ENCODE measurements at regions not wholly inside any gene's neighbourhood (a gene's known extent, or its start where the extent isn't known, plus 50 kb on each side); places are given as distances from the start of the nearest gene placed in this dataset.

- no peaks in the 10 kb centered on the region for H3K9me3 ChIP-seq
- no peak overlapping the region for H3K27ac ChIP-seq
- intact Hi-C loops (cut with DNase I): no loop called here
- no peaks in the 10 kb centered on the region for H3K4me1 ChIP-seq
- DNase-seq: no peak
- no peak overlapping the region for H3K4me3 ChIP-seq
- 86 to 87% methylated on average over 5 of the region's 5 CpGs for WGBS, 2 donors
- H3K36me3 ChIP-seq (replicated peaks in 1 of 2; ENCODE audit: insufficient read depth in 1 of 2, low read depth in 2 of 2): no peaks in the 10 kb centered on the region
- H3K27me3 ChIP-seq: no peaks in the 10 kb centered on the region
- TF ChIP-seq POLR2A (IDR thresholded peaks at IDR 0.05): no peak
- TF ChIP-seq, protein P1, sequence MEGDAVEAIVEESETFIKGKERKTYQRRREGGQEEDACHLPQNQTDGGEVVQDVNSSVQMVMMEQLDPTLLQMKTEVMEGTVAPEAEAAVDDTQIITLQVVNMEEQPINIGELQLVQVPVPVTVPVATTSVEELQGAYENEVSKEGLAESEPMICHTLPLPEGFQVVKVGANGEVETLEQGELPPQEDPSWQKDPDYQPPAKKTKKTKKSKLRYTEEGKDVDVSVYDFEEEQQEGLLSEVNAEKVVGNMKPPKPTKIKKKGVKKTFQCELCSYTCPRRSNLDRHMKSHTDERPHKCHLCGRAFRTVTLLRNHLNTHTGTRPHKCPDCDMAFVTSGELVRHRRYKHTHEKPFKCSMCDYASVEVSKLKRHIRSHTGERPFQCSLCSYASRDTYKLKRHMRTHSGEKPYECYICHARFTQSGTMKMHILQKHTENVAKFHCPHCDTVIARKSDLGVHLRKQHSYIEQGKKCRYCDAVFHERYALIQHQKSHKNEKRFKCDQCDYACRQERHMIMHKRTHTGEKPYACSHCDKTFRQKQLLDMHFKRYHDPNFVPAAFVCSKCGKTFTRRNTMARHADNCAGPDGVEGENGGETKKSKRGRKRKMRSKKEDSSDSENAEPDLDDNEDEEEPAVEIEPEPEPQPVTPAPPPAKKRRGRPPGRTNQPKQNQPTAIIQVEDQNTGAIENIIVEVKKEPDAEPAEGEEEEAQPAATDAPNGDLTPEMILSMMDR (IDR thresholded peaks at IDR 0.05): no peak
- no peak for ATAC-seq
Observed at GRCh38 chr15:93527374-93528050, 438.5 kb upstream of the RGMA start.

DNA sequence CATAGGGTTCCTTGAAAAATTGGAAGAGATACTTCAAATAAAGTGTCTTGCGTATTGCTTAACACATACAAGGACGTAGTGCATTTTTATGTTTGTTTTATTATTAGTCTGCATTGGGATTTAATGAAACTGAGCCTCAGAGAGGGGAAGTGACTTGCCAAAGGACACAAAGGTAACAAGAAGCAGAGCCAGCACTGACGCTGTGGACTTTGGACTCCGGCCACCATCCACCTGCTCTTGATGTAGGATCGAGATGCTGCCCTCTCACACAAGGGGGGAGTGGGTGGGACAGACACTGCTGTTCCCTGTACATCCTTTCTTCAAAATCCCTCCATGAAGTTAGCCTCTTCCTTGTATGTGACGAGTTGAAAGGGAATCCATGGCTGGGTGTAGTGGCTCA lies 435.4 kb upstream of the RGMA start:
- no peak for TF ChIP-seq POLR2A (IDR thresholded peaks at IDR 0.05)
- TF ChIP-seq, protein P1 (IDR thresholded peaks at IDR 0.05): no peak
- Histone ChIP-seq H3K4me3 (no peak overlapping the region), H3K9me3 (no peaks in the 10 kb centered on the region), H3K4me1 (no peaks in the 10 kb centered on the region), H3K36me3 (replicated peaks in 1 of 2; ENCODE audit: insufficient read depth in 1 of 2, low read depth in 2 of 2) (no peaks in the 10 kb centered on the region), H3K27me3 (no peaks in the 10 kb centered on the region), H3K27ac (no peak overlapping the region)
- peak; percentile 25 to 69 (median 44) for DNase-seq
- 26 to 50% methylated on average over 6 of the region's 6 CpGs for WGBS, 2 donors
- intact Hi-C loops (cut with DNase I): no loop called here
- ATAC-seq: peak; percentile 50

GRCh38 chr15:93523481-93523880 lies 434.5 kb upstream of the RGMA start:
- Histone ChIP-seq H3K27ac (no peak overlapping the region), H3K9me3 (no peaks in the 10 kb centered on the region), H3K36me3 (replicated peaks in 1 of 2; ENCODE audit: insufficient read depth in 1 of 2, low read depth in 2 of 2) (no peaks in the 10 kb centered on the region), H3K4me3 (no peak overlapping the region), H3K27me3 (no peaks in the 10 kb centered on the region), H3K4me1 (no peaks in the 10 kb centered on the region)
- TF ChIP-seq POLR2A (IDR thresholded peaks at IDR 0.05): no peak
- TF ChIP-seq, protein P1 (IDR thresholded peaks at IDR 0.05): no peak
- WGBS, 2 donors: 80 to 95% methylated on average over 7 of the region's 7 CpGs
- intact Hi-C loops (cut with DNase I): no loop called here
- DNase-seq (no peak), ATAC-seq (no peak)

GRCh38 chr15:93520206-93520605 lies 431.2 kb upstream of the RGMA start:
- no peak overlapping the region for H3K27ac ChIP-seq
- H3K4me1 ChIP-seq: no peaks in the 10 kb centered on the region
- H3K27me3 ChIP-seq: no peaks in the 10 kb centered on the region
- 88% methylated on average over 4 of the region's 4 CpGs for WGBS, 2 donors
- TF ChIP-seq POLR2A (IDR thresholded peaks at IDR 0.05): no peak
- TF ChIP-seq, protein P1 (IDR thresholded peaks at IDR 0.05): no peak
- no peak overlapping the region for H3K4me3 ChIP-seq
- intact Hi-C loops (cut with DNase I): no loop called here
- no peak for ATAC-seq
- no peaks in the 10 kb centered on the region for H3K9me3 ChIP-seq
- no peaks in the 10 kb centered on the region for H3K36me3 ChIP-seq (replicated peaks in 1 of 2; ENCODE audit: insufficient read depth in 1 of 2, low read depth in 2 of 2)
- no peak for DNase-seq

DNA sequence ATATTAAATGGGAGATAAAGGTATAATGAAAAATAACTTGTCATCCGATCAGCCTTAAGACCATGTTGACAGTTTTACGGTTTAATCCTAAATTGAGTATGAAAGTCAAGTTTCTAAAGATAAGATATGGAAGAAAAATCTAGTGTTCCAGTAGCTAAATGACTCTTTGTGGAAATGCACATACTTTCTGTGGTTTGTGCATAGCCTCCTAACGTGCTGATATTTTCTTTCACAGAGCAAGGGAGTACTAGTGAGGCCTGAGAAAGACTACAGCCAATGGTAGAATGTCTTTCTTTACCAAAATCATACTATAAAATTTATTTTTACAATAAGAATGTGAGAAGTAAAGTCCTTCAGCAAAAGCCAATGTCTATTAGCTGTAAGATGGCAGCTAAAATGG lies 430.6 kb upstream of the RGMA start:
- no peak for ATAC-seq
- TF ChIP-seq POLR2A (IDR thresholded peaks at IDR 0.05): no peak
- TF ChIP-seq, protein P1 (IDR thresholded peaks at IDR 0.05): no peak
- H3K27me3 ChIP-seq: no peaks in the 10 kb centered on the region
- H3K36me3 ChIP-seq (replicated peaks in 1 of 2; ENCODE audit: insufficient read depth in 1 of 2, low read depth in 2 of 2): no peaks in the 10 kb centered on the region
- no peaks in the 10 kb centered on the region for H3K9me3 ChIP-seq
- intact Hi-C loops (cut with DNase I): no loop called here
- WGBS, 2 donors: 61 to 66% methylated on average over 3 of the region's 3 CpGs
- H3K27ac ChIP-seq: no peak overlapping the region
- H3K4me3 ChIP-seq: no peak overlapping the region
- H3K4me1 ChIP-seq: no peaks in the 10 kb centered on the region
- DNase-seq: no peak
